ENCODE measurements at regions not wholly inside any gene's neighbourhood (a gene's known extent, or its start where the extent isn't known, plus 50 kb on each side); places are given as distances from the start of the nearest gene placed in this dataset.

GRCh38 chr1:163672976-163673758, 351.4 kb downstream of the NUF2 start:
- TF ChIP-seq ZNF561 (CRISPR knock-in tag; conservative IDR thresholded peaks at IDR 0.05) (no peak), NBN (IDR thresholded peaks at IDR 0.05; ENCODE audit: low read depth) (no peak), ZBTB11 (CRISPR knock-in tag; IDR thresholded peaks at IDR 0.05) (no peak), MAFG (tag; conservative IDR thresholded peaks at IDR 0.05) (no peak), HDAC1 (IDR thresholded peaks at IDR 0.05) (no peak), ZNF274 (IDR thresholded peaks at IDR 0.05; ENCODE audit: borderline replicate concordance, low read depth, low read length) (no peak), NFIC (IDR thresholded peaks at IDR 0.05) (no peak), SPI1 (IDR thresholded peaks at IDR 0.05; ENCODE audit: borderline replicate concordance, low read depth, low read length) (no peak), CTCF (IDR thresholded peaks at IDR 0.05 in 2 of 3, conservative IDR thresholded peaks at IDR 0.05 in 1 of 3; ENCODE audit: insufficient read depth in 2 of 3, low read depth in 1 of 3, low read length in 3 of 3) (no peak), MTA1 (IDR thresholded peaks at IDR 0.05; ENCODE audit: borderline replicate concordance) (no peak)

All from K562 (cell line).